ENCODE measurements at regions not wholly inside any gene's neighbourhood (a gene's known extent, or its start where the extent isn't known, plus 50 kb on each side); places are given as distances from the start of the nearest gene placed in this dataset.
"Not testable (repeated sequence)": the region's sequence is repeated elsewhere in the genome, so short reads cannot be mapped to it uniquely, and the experiment has no call there.

- FAIRE-seq; DNase-seq (ENCODE audit: low spot score): not testable (repeated sequence)
These were observed 147.0 kb upstream of the ELL2 start for GRCh38 chr5:96108629-96109028.

- not testable (repeated sequence) for DNase-seq (ENCODE audit: low spot score); FAIRE-seq
These were observed 142.2 kb upstream of the ELL2 start for GRCh38 chr5:96103829-96104228.

- no peak for FAIRE-seq
- DNase-seq (ENCODE audit: low spot score) = no peak
These were observed 139.9 kb upstream of the ELL2 start for GRCh38 chr5:96101358-96102089.

- FAIRE-seq; DNase-seq (ENCODE audit: low spot score): not testable (repeated sequence)
These were observed 135.8 kb upstream of the ELL2 start for GRCh38 chr5:96097488-96097887.

GRCh38 chr5:96096724-96097123, 135.1 kb upstream of the ELL2 start:
- DNase-seq (ENCODE audit: low spot score) (no peak), FAIRE-seq (no peak)

GRCh38 chr5:96094904-96095303, 133.3 kb upstream of the ELL2 start:
- FAIRE-seq (no peak), DNase-seq (ENCODE audit: low spot score) (no peak)

GRCh38 chr5:96093890-96094381, 132.3 kb upstream of the ELL2 start:
- DNase-seq (ENCODE audit: low spot score) (peak; percentile 69), FAIRE-seq (peak; percentile 92)

GRCh38 chr5:96093340-96093739, 131.7 kb upstream of the ELL2 start:
- no peak for FAIRE-seq

GRCh38 chr5:96091874-96092273, 130.2 kb upstream of the ELL2 start:
- DNase-seq (ENCODE audit: low spot score) (no peak), FAIRE-seq (no peak)

More at GRCh38 chr5:96093340-96093739, 131.7 kb upstream of the ELL2 start:
- no peak for DNase-seq (ENCODE audit: low spot score)

GRCh38 chr5:96090215-96090614, 128.6 kb upstream of the ELL2 start:
- DNase-seq (ENCODE audit: low spot score) = no peak
- FAIRE-seq = no peak

GRCh38 chr5:96088706-96089498, 127.3 kb upstream of the ELL2 start:
- DNase-seq (ENCODE audit: low spot score) = no peak
- no peak for FAIRE-seq

GRCh38 chr5:96087939-96088338, 126.3 kb upstream of the ELL2 start:
- FAIRE-seq (no peak), DNase-seq (ENCODE audit: low spot score) (no peak)

GRCh38 chr5:96084874-96085506, 123.3 kb upstream of the ELL2 start:
- no peak for FAIRE-seq
- no peak for DNase-seq (ENCODE audit: low spot score)

- no peak for DNase-seq (ENCODE audit: low spot score)
These were observed 121.8 kb upstream of the ELL2 start for GRCh38 chr5:96083361-96083881.

GRCh38 chr5:96081276-96081858, 119.7 kb upstream of the ELL2 start:
- no peak for FAIRE-seq
- no peak for DNase-seq (ENCODE audit: low spot score)

More at GRCh38 chr5:96083361-96083881, 121.8 kb upstream of the ELL2 start:
- no peak for FAIRE-seq

GRCh38 chr5:96080557-96080956, 118.9 kb upstream of the ELL2 start:
- DNase-seq (ENCODE audit: low spot score) (peak; percentile 67), FAIRE-seq (peak; percentile 62)

- no peak for FAIRE-seq
- no peak for DNase-seq (ENCODE audit: low spot score)
These were observed 118.3 kb upstream of the ELL2 start for GRCh38 chr5:96079962-96080361.

GRCh38 chr5:96079075-96079474, 117.4 kb upstream of the ELL2 start:
- FAIRE-seq = peak; percentile 83

GRCh38 chr5:96076451-96076850, 114.8 kb upstream of the ELL2 start:
- FAIRE-seq (no peak), DNase-seq (ENCODE audit: low spot score) (no peak)

More at GRCh38 chr5:96079075-96079474, 117.4 kb upstream of the ELL2 start:
- peak; percentile 81 for DNase-seq (ENCODE audit: low spot score)

- FAIRE-seq (no peak), DNase-seq (ENCODE audit: low spot score) (no peak)
These were observed 114.1 kb upstream of the ELL2 start for GRCh38 chr5:96075579-96076289.

GRCh38 chr5:96074870-96075269, 113.2 kb upstream of the ELL2 start:
- no peak for FAIRE-seq
- DNase-seq (ENCODE audit: low spot score) = no peak

All from RCC 7860 (cell line).